Femur (tissue), 1 donor: ENCODE measurements at regions not wholly inside any gene's neighbourhood (a gene's known extent, or its start where the extent isn't known, plus 50 kb on each side); places are given as distances from the start of the nearest gene placed in this dataset.

Experiments
- DNase-seq: peaks from one replicate; pipeline ENCODE4 v3.0.0-alpha.2; 2017

GRCh38 chr14:65794674-65795279 is 382.2 kb downstream of the FUT8 start:
- no peak for DNase-seq

GRCh38 chr14:65798216-65798615 is 385.7 kb downstream of the FUT8 start:
- DNase-seq, result no peak

GRCh38 chr14:65800694-65801093 is 388.2 kb downstream of the FUT8 start:
- DNase-seq, result no peak

DNA sequence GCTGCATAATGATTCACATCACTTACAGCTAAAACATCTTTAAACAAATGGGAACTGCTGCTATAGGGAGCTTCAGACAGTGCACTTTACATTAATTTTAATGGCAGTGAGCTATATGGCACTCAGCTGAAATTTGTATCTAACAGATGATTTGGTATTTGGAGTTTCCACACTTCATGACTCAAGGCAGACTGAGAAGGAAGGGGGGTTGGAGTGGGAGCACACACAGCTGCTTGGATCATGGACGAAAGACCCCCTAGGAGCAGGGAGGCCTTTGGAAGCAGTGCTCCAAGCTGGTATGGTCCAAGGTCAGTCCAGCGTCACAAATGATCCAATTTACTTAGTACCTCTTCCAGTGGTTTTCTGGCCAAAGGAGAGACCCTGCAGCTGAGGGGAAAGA is 389.7 kb downstream of the FUT8 start:
- DNase-seq, result no peak

- DNase-seq, result no peak
Measured at GRCh38 chr14:65803885-65804284, 391.4 kb downstream of the FUT8 start.

DNA sequence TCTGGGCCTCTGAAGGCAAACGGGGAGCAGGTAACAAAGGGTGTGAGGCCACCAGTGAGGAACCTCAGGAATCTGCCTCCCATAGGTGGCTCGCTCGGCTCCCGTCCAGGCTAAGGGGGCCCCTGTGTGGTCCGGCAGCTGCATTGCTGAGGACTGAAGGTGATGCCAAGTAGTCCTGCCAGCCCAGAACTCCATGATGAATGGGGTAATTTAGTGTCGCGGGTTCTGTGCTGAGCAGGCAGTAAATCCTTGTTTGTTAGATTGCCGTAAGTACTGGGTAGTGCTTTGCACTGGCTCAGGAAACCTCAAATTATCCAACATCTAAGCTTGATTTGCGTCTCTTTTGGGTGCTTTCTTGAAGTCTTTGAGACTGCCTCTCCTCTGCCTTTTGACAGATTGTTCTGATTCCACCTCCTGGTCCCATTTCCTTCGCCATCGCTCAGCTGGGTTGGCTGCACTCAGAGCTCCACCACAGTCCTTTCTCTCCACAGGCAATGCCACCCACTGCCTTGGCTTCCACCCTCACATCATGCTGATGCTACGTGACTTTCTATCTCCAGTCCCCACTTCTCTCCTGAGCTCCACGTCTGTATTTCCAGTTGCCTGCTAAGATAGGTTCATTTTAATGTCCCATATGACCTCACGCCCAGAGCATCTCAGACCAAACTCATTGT is 392.0 kb downstream of the FUT8 start:
- no peak for DNase-seq

- no peak for DNase-seq
Measured at GRCh38 chr14:65805113-65805473, 392.6 kb downstream of the FUT8 start.

DNA sequence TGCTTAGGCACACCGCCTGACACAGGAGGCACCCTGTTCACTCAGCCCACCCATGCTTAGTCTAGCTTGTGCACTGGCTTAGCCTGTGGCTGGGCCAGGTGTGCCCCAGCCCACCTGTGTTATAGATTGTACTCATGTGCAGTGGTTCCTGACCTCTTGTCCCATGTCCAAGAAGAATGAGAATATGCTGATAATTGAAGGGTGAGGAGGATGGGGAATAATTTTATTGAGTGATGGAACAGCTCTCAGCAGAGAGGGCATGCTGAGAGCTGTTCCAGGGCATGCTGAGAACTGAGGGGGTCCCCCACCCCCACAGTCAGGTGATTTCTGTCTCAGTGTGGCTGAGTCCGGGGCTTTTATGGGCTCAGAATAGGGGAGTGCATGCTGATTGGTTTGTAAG is 395.9 kb downstream of the FUT8 start:
- DNase-seq, result no peak

DNA sequence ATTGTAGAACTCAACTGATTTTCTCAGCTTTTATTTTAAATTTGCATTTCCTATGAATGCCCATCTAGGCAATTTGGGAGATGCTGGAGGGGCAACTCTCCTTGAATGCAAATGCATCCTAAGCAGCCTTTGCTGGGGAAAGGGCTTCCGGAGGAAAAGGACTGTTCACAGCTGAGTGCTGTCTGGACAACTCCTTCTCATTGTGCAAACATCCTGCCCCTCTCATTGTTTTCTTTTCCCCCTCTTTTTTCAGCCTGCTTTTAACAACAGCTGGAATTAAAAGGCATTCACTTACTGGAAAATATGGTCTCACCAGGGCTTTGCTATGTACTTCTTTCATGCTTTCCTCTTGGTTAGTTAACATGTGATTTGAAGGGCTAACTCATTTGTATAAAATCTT is 397.8 kb downstream of the FUT8 start:
- no peak for DNase-seq

GRCh38 chr14:65813760-65814384 is 401.3 kb downstream of the FUT8 start:
- no peak for DNase-seq

GRCh38 chr14:65815127-65815526 is 402.6 kb downstream of the FUT8 start:
- DNase-seq, result no peak

DNA sequence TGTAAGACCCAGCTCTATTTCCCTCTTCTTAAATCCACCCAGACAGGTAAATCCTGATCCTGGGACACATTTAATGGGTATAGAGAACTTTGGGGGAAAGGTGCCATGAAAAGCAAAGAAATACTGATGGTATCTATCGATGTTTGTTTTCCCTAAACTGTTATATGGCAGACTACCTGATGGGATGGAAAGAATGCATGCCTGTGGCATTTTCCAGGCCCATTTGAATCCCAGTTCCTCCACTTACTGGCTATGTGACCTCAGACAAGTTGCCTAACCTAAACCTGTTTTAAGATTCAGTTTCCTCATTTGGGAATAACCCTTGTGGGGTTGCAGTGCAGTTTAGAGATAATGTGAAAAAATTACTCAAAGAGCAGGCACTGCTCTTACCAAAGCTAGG is 404.5 kb downstream of the FUT8 start:
- DNase-seq, result no peak

DNA sequence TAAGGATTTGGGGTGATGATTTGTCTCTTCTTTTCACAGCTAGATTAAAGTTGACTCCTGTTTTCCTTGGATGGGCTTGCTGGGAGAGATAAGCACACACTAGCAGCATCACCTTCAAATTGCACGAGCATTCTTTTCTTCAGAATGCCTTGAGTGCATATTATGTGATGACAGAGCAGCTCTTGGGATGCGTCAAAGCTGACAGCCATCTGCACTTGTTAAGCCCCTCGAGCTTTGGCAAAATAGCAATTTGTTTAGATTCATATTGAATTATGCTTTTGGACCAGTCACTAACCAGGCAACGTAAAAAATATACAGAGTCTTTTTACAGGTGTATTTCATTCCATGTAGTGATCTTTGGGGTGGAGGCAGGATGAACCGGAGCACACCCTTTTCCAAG is 407.0 kb downstream of the FUT8 start:
- no peak for DNase-seq

- no peak for DNase-seq
Measured at GRCh38 chr14:65821224-65821753, 408.8 kb downstream of the FUT8 start.

DNA sequence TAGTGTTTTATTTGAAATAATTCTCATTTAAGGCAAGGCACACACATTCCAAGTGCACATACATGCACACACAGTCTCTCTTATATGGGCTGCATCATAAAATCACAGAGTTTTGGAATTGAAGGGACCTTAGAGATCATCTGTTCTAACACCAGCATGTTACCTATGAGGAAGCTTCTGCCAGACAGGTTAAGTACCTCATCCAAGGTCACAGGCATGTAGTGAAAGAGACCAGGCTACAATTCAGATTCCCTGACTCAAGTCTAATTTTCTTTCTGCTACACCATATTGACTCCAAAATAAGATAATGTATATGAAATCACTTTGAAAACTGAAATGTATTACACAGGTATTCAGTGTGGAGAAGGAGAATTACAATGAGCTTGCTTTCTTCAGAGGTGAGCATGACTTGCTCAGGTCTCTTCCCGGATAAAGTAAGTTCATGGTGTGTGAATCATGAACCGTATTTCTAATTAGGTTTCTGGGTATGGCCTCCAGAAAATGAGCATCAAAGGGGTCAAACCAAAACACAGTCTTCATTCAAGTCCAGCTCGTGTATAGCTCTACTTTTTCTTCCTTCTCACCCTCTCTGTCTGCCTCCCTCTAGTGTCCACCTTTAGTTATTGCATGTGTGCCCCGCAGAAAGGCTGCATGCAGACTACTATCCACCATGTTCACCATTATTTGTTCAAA is 411.9 kb downstream of the FUT8 start:
- peak; percentile 51 for DNase-seq

DNA sequence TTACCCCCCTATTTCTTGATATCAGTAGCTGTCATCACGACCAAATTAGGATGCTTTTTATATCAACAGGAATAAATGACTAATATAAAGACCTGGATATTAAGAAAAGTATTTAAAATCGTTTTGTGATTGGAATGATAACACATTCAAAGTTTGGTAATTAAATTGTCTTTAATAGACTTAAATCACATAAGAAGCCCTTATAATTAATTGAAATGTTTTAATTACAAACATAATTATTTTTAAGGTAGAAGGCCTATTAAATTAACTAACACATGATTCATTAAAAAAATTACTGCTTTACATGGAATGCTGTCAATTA is 412.4 kb downstream of the FUT8 start:
- no peak for DNase-seq

DNA sequence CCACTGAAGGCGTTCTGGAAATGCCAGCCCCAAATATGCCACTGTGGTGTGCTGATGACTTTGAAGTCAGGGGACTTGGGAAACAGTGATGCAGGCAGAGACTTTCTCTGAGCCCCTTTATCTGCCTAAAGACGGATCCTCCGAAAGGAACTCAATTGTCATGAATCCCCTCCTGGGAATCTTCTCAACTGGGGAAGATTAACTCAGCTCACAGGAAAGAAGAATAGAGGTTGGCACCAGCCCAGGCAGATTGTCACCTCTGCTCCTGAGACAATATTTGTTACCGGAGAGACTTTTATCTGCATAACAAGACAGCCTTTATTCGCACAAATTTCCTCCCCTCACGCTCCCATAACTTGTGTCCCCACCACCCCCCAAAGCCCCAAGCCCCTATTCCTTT is 414.4 kb downstream of the FUT8 start:
- DNase-seq, result no peak

DNA sequence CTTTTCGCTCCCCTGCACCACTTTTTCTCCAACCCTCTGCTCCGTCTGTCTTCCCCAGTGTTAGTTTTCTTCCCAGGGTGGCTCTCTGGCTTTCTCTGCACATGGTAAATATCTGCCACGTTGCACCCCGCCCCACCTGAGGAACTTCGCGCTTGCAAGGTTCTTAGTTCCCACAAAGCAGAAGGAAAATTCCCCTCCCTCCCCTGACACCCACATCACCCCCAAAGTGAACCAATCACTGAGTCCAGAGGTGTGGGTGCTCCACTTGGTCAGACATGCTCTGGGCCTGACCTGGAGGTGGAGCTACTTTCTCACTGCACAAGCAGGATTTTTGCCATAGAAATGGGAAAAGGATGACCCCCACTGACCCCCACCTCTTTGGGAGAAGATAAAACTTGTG is 415.0 kb downstream of the FUT8 start:
- no peak for DNase-seq

DNA sequence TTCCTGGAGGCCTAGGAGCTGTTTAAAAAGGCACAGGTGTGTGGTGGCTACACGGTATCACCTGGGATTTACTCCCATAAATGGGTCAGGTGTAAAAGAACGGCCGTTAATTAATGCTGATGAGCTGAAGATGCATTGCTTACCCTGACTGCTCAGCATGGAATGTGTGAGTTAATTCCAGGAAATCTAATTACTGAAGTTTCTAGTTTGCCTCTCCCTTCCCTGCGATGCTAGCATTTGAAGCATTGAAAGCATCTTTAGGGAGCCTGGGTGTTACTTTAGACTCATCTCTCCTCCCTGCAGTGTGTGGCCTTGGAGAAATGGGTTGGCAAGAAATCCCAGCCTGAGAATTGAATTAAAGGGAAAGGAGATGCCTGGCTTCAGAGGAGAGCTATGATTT is 415.9 kb downstream of the FUT8 start:
- DNase-seq, result no peak

DNA sequence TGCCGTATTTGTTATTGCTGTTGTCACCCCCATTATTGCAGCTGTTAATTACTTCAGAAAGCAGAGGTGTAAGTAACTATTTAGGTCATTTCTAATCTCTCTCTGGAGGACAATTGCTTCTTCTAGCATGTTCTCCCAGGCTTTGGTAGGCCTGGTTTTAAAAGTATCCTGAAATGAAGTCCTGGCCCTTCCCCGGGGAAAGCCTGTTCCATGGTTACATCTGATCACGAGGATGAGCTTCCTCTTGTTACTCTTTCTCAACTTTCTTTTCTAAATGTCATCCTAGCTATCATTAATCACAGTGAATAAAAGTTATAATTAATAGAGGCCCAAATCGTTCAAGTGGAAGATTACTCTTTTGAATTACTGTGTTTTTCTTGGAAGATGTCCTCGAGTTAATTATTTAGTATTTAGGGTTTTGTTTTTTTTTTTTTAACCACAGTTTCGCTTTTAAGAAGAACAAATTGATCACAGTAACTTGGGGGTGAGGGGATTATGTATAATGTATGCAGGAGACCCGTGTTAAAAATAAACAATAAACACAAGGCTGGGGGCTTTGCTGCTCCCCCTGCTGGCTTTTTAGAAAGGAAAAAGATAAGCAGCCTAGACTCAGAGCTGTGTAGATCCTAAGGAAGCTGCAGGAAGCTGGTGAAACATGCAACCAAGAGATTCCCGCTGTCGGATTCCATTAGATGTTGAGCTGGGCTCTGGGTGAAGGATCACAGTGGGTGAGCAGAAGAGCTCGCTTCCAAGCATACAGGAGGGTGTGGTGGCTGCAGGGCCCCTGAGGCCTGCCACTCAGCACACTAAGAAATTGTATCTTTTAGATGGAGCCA is 420.1 kb downstream of the FUT8 start:
- no peak for DNase-seq

DNA sequence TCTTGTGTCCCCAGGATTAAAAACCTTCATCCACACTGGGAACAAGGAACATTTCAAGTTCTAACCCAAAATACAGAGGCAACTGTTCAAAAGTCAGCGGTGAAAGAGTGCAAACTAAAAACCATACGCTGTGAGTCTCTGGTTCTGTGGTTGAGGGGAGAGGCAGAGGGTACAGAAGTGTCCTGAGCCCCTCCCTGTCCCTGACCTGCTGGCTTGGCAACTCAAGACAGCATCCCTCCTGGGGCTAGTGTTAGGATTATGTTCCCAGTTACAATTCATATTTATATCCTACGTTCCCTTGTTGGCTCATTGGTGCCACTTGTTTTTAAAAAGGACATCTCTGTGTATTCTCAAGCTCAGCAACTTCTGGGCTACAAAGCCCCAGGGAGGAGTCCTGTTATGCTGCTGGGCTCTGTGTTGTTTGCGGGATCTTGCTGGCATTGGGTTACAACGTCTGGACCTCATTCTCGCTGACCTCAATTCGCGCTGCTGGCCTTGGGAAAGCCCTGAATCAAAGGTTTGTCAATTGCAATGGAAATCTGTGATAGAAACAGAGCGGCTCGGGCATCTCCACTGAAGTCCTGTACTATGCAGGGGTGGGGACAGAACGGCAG is 420.8 kb downstream of the FUT8 start:
- peak; percentile 53 for DNase-seq

- DNase-seq, result no peak
Measured at GRCh38 chr14:65834051-65834450, 421.5 kb downstream of the FUT8 start.

GRCh38 chr14:65834812-65835211 is 422.3 kb downstream of the FUT8 start:
- DNase-seq, result no peak
